Suprapubic skin (tissue), 4 donors: ENCODE measurements at regions not wholly inside any gene's neighbourhood (a gene's known extent, or its start where the extent isn't known, plus 50 kb on each side); places are given as distances from the start of the nearest gene placed in this dataset.

Source experiments
- DNase-seq, 2 donors: peaks; one replicate each; pipeline ENCODE4 v3.0.0-alpha.2; 2019; ENCODE audit warnings: low spot score in 2 of 2
- H3K27ac ChIP-seq: fragments of 200-600 bp; sonication (generic); one replicate; pipeline ENCODE4 v1.5.1; 2019
- H3K27me3 ChIP-seq: fragments of 200-600 bp; sonication (generic); one replicate; pipeline ENCODE4 v1.5.1; 2019
- H3K36me3 ChIP-seq: fragments of 200-600 bp; sonication (generic); one replicate; pipeline ENCODE4 v1.5.1; 2019
- H3K4me1 ChIP-seq: fragments of 200-600 bp; sonication (generic); one replicate; pipeline ENCODE4 v1.5.1; 2019
- H3K4me3 ChIP-seq: fragments of 200-600 bp; sonication (generic); one replicate; pipeline ENCODE4 v1.5.1; 2019; ENCODE audit warnings: mild to moderate bottlenecking
- H3K9me3 ChIP-seq: fragments of 200-600 bp; sonication (generic); one replicate; pipeline ENCODE4 v1.5.1; 2019
- CTCF ChIP-seq, 2 donors: fragments of 200-600 bp in 1 of 2; fragments of 450-650 bp in 1 of 2; sonication (generic) in 1 of 2; IDR thresholded peaks; one replicate each; pipeline ENCODE4 v1.5.1; 2016 to 2019; ENCODE audit warnings: antibody characterized with exemption in 2 of 2, mild to moderate bottlenecking in 1 of 2, moderate library complexity in 1 of 2
- EP300 ChIP-seq: sonication (generic); formaldehyde crosslinking; IDR thresholded peaks from one replicate; pipeline ENCODE4 v1.6.1; 2017; ENCODE audit warnings: antibody characterized with exemption
- POLR2A ChIP-seq, 2 donors: fragments of 450-650 bp; IDR thresholded peaks; one replicate each; pipeline ENCODE4 v1.6.1; 2017; ENCODE audit warnings: antibody characterized with exemption in 2 of 2, mild to moderate bottlenecking in 2 of 2, moderate library complexity in 2 of 2
- POLR2AphosphoS5 ChIP-seq, 3 donors: sonication (generic); formaldehyde crosslinking; IDR thresholded peaks; one replicate each; pipeline ENCODE4 v1.6.1; 2017; ENCODE audit warnings: antibody characterized with exemption in 3 of 3
- WGBS: methylation state at CpG from one replicate; pipeline ENCODE4 v1.1.5; 2018; 5-methylcytosine and 5-hydroxymethylcytosine counted together

- H3K9me3 ChIP-seq: peaks cover 4% of the 10 kb centered on the region
- no peaks in the 10 kb centered on the region for H3K4me1 ChIP-seq
- TF ChIP-seq POLR2A (IDR thresholded peaks at IDR 0.05) (no peak), CTCF (IDR thresholded peaks at IDR 0.05) (no peak), POLR2AphosphoS5 (IDR thresholded peaks at IDR 0.05) (no peak), EP300 (no peak)
- DNase-seq: no peak
- H3K27ac ChIP-seq: no peak overlapping the region
- WGBS: 90% methylated on average over 1 of the region's 1 CpG
- H3K36me3 ChIP-seq: no peaks in the 10 kb centered on the region
- H3K4me3 ChIP-seq: no peak overlapping the region
- H3K27me3 ChIP-seq: no peaks in the 10 kb centered on the region
Observed at GRCh38 chr3:152745646-152746045, 89.3 kb upstream of the P2RY1 start.

- Histone ChIP-seq H3K27me3 (no peaks in the 10 kb centered on the region), H3K9me3 (peaks cover 4% of the 10 kb centered on the region), H3K4me1 (no peaks in the 10 kb centered on the region), H3K36me3 (no peaks in the 10 kb centered on the region), H3K4me3 (no peak overlapping the region), H3K27ac (no peak overlapping the region)
- DNase-seq: no peak
- WGBS: 86% methylated on average over 2 of the region's 2 CpGs
- TF ChIP-seq POLR2AphosphoS5 (IDR thresholded peaks at IDR 0.05) (no peak), CTCF (IDR thresholded peaks at IDR 0.05) (no peak), EP300 (no peak), POLR2A (IDR thresholded peaks at IDR 0.05) (no peak)
Observed at GRCh38 chr3:152754303-152754702, 80.6 kb upstream of the P2RY1 start.

DNA sequence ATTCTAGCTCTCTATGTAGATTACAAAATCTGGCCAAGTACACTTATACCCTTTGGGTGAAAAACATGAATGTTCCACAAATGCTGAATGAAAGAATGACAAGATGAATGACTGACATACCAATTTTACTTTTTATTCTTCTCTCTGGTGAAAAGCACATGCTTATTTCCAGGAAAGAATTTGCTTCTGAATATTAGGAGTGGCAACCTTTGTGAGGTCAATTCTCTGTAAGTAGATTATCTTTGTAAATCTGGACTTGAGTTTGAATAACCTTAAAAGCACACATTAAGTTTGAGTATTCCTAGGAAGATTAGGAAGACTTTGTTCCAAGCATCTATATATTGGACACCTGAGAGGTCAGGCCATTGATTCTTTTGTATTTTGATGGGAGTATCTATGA is 78.1 kb upstream of the P2RY1 start:
- no peak for DNase-seq
- Histone ChIP-seq H3K9me3 (no peaks in the 10 kb centered on the region), H3K4me3 (no peak overlapping the region), H3K36me3 (no peaks in the 10 kb centered on the region), H3K4me1 (no peaks in the 10 kb centered on the region), H3K27me3 (no peaks in the 10 kb centered on the region), H3K27ac (no peak overlapping the region)
- no peak for TF ChIP-seq POLR2A (IDR thresholded peaks at IDR 0.05)
- TF ChIP-seq EP300: no peak
- no peak for TF ChIP-seq CTCF (IDR thresholded peaks at IDR 0.05)

- no peak for TF ChIP-seq POLR2AphosphoS5 (IDR thresholded peaks at IDR 0.05)
- no peak for TF ChIP-seq CTCF (IDR thresholded peaks at IDR 0.05)
- no peak for TF ChIP-seq EP300
- no peak for TF ChIP-seq POLR2A (IDR thresholded peaks at IDR 0.05)
- no peak for DNase-seq
- WGBS: 95% methylated on average over 4 of the region's 4 CpGs
- Histone ChIP-seq H3K36me3 (no peaks in the 10 kb centered on the region), H3K9me3 (peaks cover 9% of the 10 kb centered on the region), H3K27me3 (no peaks in the 10 kb centered on the region), H3K4me3 (no peak overlapping the region), H3K27ac (no peak overlapping the region), H3K4me1 (no peaks in the 10 kb centered on the region)
Observed at GRCh38 chr3:152760024-152760563, 74.8 kb upstream of the P2RY1 start.

DNA sequence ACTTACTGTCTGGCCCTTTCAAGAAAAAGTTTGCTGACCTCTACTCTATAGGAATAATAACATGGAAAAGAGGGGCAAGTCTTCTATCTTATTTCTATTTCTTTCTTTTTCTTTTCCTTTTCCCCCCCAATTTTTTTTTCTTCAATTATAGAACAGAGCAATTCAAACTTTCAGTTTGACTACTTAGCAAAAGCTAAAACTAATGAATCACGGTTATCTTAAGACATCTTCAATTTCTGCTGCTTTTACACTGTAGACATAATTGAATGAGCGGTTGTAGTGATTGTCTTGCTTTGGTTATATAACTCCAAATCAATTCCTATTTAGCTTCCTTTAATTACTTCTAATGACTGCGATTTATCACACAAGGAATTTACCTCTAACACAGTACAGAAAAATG is 74.3 kb upstream of the P2RY1 start:
- Histone ChIP-seq H3K9me3 (peaks cover 9% of the 10 kb centered on the region), H3K27me3 (no peaks in the 10 kb centered on the region), H3K4me1 (no peaks in the 10 kb centered on the region), H3K27ac (no peak overlapping the region), H3K36me3 (no peaks in the 10 kb centered on the region), H3K4me3 (no peak overlapping the region)
- TF ChIP-seq POLR2A (IDR thresholded peaks at IDR 0.05) (no peak), CTCF (IDR thresholded peaks at IDR 0.05) (no peak), EP300 (no peak), POLR2AphosphoS5 (IDR thresholded peaks at IDR 0.05) (no peak)
- no peak for DNase-seq
- 94% methylated on average over 3 of the region's 3 CpGs for WGBS
